C4-2B (cell line): ENCODE measurements at regions not wholly inside any gene's neighbourhood (a gene's known extent, or its start where the extent isn't known, plus 50 kb on each side); places are given as distances from the start of the nearest gene placed in this dataset.

Experiments
- H3K27ac ChIP-seq: fragments of 450-650 bp; 2 replicates; pipeline ENCODE4 v1.5.1; 2017
- ZFX ChIP-seq: fragments of 450-650 bp; IDR thresholded peaks from 2 replicates; pipeline ENCODE4 v1.6.1; 2017
- TF ChIP-seq, protein P1 (sequence below): fragments of 450-650 bp; conservative IDR thresholded peaks from 2 replicates; pipeline ENCODE4 v1.5.1; 2017; ENCODE audit warnings: mild to moderate bottlenecking

DNA sequence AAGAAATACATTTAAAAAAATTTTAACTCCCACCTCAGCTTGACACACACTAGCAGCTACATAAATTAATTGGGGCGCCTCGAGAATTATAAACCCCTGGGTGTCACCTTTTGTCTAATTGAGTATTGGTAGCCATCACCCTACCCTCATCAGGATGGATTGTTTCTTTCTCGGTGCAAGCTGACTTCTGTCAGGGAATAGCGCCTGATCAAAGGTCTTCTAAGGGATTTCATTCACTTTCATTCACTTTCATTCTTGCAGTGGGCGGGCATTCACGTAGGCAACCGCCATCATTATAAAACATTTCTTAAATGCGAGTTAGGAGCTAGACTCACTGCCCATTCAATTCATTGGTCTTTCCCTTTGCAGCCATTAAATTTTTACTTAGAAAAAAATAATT is 239.2 kb upstream of the SASH1 start:
- no peak overlapping the region for H3K27ac ChIP-seq
- no peak for TF ChIP-seq ZFX
- TF ChIP-seq, protein P1, sequence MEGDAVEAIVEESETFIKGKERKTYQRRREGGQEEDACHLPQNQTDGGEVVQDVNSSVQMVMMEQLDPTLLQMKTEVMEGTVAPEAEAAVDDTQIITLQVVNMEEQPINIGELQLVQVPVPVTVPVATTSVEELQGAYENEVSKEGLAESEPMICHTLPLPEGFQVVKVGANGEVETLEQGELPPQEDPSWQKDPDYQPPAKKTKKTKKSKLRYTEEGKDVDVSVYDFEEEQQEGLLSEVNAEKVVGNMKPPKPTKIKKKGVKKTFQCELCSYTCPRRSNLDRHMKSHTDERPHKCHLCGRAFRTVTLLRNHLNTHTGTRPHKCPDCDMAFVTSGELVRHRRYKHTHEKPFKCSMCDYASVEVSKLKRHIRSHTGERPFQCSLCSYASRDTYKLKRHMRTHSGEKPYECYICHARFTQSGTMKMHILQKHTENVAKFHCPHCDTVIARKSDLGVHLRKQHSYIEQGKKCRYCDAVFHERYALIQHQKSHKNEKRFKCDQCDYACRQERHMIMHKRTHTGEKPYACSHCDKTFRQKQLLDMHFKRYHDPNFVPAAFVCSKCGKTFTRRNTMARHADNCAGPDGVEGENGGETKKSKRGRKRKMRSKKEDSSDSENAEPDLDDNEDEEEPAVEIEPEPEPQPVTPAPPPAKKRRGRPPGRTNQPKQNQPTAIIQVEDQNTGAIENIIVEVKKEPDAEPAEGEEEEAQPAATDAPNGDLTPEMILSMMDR = no peak

DNA sequence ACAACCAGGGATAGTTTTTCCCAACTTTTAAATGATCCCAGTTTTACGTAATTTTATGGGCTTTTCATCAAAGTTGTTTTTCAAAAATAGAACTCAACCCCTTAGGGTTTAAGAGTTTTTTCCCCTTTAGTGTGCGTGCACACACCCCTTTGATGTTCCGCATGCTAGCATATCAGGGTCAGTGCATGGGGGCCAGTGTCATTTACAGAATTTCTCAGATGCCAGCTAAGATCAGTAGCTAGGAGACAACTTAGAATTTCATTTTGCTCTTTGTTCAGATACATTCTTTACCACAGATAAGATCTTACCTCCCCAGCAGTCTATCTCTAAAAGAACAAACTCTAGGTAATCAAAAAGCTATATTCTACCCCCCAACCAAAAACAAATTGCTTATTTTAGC is 238.5 kb upstream of the SASH1 start:
- H3K27ac ChIP-seq = no peak overlapping the region
- TF ChIP-seq, protein P1 = no peak
- TF ChIP-seq ZFX = no peak

DNA sequence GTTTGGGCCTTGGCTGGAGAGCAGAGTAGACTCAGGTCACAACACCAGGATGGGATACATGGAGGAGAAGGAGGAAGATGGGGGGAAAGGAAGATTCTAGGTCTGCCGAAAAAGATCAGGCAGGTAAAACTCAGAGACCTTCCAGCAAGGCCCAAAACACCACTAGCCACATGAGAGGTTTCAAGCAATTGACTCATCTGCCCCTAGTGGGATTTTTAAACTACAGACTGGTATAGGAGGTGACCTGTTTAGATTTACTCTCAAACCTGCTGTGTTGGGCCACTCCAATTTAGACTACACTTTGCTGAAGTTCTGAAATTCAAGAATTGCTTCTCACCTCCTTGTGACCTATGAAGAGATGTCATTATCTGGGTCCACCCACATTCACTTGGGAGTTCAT is 236.9 kb upstream of the SASH1 start:
- no peak for TF ChIP-seq ZFX
- TF ChIP-seq, protein P1 = no peak
- no peak overlapping the region for H3K27ac ChIP-seq

DNA sequence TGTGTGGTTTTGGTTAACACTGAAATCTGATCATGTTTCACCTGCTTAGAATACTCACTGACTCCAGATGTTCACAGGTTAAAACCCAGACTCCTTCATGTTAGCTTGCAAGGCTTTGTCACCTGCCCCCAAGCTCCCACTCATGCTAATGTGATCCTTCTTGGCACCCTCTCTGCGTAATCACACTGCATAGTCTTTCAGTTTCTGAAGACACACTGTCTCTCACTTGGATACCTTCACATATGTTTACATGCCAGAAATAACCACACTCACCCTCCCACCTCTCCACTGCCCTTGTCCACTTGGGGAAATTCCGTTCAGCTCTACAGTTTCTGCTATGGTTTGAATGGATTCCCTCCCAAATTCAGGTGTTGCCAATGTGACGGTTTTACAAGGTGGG is 234.7 kb upstream of the SASH1 start:
- TF ChIP-seq, protein P1 = no peak
- TF ChIP-seq ZFX = no peak
- no peak overlapping the region for H3K27ac ChIP-seq

DNA sequence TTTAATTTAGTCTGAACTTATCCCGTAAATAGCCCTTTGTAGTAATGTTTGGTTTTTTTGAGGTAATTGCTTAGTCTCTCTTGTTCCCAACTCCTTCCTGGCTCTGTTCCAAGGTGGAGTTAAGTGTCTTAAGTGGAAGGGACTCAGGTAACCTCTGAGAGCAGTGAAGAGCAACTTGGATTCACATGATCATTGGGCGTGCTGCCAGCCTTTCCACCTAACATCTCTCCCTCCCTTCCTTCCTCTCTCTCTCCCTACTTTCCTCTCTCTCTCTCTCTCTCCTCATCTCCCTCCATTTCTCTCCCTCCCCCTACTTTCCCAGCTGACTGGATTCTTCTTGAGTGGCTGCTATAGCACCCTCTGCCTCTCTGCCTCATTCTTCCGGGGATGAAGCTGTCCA is 232.9 kb upstream of the SASH1 start:
- no peak for TF ChIP-seq ZFX
- TF ChIP-seq, protein P1 = no peak
- H3K27ac ChIP-seq = no peak overlapping the region

DNA sequence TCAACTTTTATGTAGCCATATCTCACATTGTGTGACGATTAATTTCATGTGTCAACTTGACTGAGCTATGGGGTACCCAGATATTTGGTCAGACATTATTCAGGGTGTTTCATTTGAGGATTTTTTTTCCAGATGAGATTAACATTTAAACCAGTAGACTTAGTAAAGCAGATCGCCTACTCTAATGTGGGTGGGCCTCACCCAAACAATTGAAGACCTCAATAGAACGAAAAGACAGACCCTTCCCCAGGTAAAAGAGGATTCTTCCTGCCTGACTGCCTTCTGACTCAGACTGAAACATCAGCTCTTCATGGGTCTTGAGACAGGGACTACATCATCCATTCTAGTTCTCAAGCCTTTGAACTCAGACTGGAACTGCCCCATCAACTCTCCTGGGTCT is 231.7 kb upstream of the SASH1 start:
- no peak overlapping the region for H3K27ac ChIP-seq
- no peak for TF ChIP-seq ZFX
- TF ChIP-seq, protein P1 = no peak

DNA sequence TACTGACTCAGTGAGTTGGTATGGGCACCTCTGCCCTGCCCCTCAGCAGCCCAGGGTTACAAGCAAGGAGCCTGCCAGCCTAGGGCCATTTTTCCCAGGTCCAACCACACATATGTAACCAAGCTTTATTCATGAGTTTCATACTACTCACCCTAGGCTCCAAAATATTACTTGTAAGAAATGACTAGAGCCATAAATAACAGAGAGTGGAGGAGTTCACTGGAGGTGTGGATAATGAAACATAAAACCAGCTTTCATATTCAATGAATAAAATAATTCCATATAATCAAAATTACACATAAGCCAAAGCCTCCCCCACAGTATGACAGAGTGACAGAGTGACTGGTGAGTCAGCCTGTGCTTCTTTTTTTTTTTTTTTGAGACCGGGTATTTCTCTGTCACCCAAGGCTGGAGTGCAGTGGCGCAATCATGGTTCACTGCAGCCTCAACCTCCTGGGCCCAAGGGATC is 229.8 kb upstream of the SASH1 start:
- no peak overlapping the region for H3K27ac ChIP-seq
- TF ChIP-seq, protein P1 = no peak
- no peak for TF ChIP-seq ZFX
